Embryonic facial prominence (tissue), 1 donor: ENCODE measurements at regions not wholly inside any gene's neighbourhood (a gene's known extent, or its start where the extent isn't known, plus 50 kb on each side); places are given as distances from the start of the nearest gene placed in this dataset.

Experiments
- DNase-seq: peaks from one replicate; pipeline ENCODE4 v3.0.0-alpha.2; 2016; ENCODE audit errors: extremely low spot score

GRCh38 chr18:54020966-54021365 is 203.5 kb downstream of the MBD2 start:
- no peak for DNase-seq

GRCh38 chr18:54020156-54020745 is 204.2 kb downstream of the MBD2 start:
- peak; percentile 60 for DNase-seq

GRCh38 chr18:54019641-54020040 is 204.8 kb downstream of the MBD2 start:
- DNase-seq = no peak

DNA sequence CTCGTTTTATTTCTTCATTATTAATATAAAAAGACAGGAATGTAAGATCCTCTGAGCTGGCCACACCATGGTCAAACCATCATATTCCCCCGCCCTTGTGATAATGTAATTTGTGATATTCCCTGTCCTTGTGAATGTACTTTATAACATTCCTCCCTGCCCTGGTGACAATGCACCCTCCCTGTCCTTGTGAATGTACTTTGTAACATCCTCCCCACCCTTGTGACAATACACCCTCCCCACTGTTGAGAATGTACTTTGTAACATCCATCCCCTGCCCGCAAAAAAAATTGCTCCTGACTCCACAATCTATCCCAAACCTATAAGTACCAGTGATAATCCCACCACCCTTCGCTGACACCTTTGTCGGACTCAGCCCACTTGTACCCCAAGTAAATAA is 211.0 kb downstream of the MBD2 start:
- DNase-seq = no peak

GRCh38 chr18:54004828-54005227 is 219.6 kb downstream of the MBD2 start:
- DNase-seq = no peak

GRCh38 chr18:54003195-54003594 is 221.3 kb downstream of the MBD2 start:
- no peak for DNase-seq

DNA sequence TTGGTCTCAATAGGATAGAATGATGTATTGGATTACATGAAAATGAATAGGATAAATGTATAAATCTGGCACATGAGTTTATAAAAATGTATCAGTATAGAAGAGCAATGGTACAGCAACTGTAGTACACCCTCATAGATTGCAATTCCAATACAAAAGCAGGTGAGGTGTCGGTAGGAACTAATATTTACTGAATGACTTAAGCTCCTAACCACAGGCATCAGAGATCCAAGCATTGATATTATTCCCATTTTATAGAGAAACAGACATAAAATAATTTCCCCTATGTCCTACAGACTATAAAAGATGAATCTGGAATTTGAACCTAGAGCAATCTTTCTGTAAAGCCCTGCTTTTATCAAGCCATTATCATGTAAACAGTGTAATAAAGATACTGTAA is 227.4 kb downstream of the MBD2 start:
- DNase-seq = no peak

DNA sequence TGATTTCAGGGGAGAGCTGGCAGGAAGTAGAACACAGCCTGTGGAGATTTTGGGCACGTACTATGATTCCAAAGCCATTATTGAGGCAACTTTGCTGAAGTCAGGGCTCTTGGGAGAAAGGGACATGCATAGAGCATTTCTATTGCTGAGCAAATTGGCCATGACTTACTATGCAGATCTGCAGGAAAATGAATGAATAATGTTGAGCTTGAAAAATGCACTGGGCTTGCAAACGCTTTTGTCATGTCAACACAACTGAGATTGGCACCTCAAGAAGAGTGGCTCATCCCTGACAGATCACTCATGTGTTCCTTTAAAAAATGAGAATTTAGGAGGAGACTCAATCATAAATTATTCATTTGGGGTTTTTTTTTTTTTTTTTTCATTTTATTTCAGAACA is 230.5 kb downstream of the MBD2 start:
- no peak for DNase-seq

- no peak for DNase-seq
Measured at GRCh38 chr18:53991805-53992204, 232.7 kb downstream of the MBD2 start.

DNA sequence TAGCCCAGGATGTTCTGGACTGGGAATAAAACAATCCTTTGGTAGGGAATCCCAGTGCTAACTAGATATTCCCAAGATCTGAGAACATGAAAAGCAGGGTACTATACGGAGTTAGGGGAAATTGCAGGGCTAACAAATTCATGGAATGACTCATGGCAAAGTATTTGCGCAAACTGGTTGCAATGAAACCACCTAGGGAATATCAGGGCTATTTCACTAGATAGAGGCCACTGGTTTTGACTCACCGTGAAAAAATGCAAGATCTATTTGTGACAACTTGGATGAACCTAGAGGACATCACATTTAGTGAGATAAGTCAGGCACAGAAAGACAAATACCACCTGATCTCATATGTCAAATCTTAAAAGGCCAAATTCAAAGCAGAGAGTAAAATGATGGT is 233.3 kb downstream of the MBD2 start:
- no peak for DNase-seq

DNA sequence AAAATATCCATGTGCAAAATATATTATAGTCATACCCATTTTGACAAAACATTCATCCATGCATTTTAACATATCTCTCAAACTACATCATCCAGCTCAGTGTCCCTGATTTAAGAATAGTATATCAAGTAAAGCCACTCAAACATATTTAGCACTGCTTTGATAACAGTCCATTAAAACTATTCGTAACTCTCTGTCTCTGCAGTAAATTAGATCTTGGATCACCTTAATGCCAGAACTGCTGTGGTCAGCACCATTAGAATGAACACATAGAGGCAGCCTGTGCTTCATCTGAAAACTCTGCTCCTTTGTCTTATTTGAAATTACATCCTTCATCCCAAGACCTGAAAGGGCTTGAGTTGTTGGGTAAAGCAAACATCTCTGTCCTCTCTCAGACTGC is 234.0 kb downstream of the MBD2 start:
- no peak for DNase-seq

- DNase-seq = no peak
Measured at GRCh38 chr18:53984021-53984420, 240.4 kb downstream of the MBD2 start.

DNA sequence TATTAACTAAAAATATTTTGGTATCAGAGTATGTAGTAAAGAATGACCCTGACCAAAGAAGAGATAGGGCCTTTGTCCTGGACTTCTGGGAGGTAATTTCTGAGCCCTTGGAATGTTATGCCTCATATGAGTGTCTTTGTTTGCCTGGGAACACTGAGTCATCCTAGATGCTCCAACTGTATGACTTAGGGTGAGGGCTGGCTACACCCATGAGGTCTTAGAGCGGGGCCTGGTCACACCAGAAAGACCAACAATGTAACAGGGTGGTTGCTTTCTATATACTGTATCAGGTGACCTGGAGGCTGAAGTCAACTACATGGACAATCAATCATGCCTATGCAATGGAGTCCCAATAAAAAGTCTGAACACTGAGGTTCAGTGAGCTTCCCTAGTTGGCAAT is 253.1 kb downstream of the MBD2 start:
- no peak for DNase-seq

DNA sequence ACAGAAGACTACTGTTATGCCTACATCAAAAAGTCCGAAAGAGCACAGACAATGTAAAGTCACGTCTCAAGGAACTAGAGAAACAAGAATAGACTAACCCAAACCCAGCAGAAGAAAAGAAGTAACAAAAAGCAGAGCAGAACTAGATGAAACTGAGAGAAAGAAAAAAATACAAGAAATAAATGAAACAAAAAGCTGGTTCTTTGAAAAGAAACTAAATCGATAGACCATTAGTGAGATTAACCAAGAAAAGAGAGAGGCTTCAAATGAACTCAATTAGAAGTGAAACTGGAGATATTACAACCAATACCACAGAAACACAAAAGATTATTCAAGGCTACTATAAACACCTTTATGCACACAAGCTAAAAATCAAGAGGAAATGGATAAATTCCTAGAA is 271.8 kb downstream of the MBD2 start:
- DNase-seq = no peak

DNA sequence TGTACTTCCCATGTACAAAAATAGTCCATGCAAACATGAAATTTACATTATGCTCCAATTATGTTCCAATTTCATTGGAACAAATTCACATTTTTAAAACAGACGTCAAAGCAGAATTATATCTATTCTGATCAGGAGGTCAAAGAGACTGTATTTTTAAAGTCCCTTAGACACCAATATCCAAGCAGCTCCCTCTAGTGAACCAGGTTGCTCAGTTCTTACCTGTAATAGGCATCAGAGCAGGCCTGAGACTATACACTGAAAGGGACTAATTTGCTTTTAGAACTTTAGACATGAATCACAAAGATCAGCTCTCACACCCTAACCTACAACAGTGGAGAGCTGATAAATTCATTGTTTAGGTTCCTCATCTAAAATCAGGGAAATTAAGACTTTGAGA is 273.9 kb downstream of the MBD2 start:
- DNase-seq = no peak

- DNase-seq = peak; percentile 7
Measured at GRCh38 chr18:53948991-53949390, 275.5 kb downstream of the MBD2 start.

DNA sequence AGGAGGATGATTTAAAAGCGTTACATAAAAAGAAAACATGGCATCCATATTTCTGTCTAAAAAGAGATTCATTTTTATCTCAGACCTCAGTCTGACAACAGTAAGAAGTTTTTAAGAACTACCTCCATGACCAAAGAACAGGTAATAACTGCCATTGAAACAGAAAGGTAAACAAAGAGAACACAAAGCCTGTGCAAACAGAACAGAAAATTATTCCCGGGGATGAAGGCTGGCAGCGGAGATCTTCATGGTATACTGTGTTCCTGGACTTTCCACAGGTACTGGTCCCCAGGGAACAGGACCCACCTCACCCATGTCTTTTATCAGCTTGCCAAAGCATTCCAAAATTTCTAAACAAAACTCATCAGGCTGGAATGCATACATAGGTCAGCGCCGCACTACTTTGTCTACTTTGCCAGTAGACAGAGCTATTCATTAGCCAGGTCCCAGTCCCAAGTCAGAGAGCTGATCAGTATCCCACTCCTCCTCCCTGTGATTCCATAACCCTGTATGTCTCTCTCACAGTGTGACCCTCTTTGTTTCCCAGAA is 277.3 kb downstream of the MBD2 start:
- no peak for DNase-seq

- no peak for DNase-seq
Measured at GRCh38 chr18:53946594-53946993, 277.9 kb downstream of the MBD2 start.

DNA sequence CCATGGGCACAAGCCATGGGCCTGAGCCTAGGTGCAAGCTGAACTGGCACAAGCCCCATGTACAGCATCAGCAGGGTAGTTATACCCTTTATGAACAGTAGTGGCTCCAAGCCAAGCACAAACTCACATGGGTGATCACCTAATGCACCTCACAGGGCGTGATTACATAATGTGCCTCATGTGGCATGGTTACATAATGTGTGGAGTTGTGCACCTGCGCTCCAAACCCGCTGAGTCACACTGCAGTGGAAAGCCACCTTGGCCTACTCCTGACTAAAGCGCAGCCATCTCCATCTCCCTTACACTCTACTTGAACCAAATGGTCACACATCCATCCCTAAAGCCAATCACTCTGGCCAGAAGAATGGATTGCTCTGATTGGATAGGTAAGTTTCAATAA is 279.7 kb downstream of the MBD2 start:
- no peak for DNase-seq

GRCh38 chr18:53943326-53943860 is 281.1 kb downstream of the MBD2 start:
- DNase-seq = no peak

DNA sequence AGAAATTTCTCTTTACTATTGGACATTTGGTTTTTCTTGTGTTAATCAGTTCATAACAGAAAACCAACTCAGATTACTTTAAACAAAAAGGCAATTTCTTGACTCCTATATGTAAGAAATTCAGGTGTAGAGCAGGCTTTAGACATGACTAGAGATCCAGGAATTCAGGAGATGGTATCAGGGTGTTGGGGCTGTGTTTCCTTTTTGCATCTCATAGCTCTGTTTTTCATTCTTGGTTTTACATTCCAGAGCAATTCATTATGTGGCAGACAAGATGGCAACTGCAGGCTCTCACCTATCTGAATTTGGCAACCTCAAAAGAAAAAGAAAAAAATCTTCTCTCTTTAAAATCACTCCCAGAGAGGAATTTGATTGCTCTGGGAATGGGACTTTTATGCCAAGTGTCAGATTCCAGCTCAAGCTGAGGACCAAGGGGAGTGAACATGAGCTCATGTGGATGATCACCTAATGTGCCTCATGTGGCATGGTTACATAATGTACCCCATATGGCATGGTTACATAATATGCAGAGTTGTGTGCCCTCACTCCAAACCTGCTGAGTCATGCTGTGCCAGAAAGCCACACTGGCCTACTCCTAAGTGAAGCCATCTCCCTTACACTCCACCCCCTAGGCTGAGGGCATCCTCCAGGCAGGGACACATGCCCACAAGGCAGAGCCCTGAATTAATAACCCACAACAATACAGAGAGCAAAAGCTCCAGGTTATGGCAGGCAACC is 282.7 kb downstream of the MBD2 start:
- no peak for DNase-seq

- no peak for DNase-seq
Measured at GRCh38 chr18:53937037-53937436, 287.4 kb downstream of the MBD2 start.

GRCh38 chr18:53935803-53936202 is 288.7 kb downstream of the MBD2 start:
- DNase-seq = no peak
